Choroid plexus epithelial cell (primary cell): ENCODE measurements at regions not wholly inside any gene's neighbourhood (a gene's known extent, or its start where the extent isn't known, plus 50 kb on each side); places are given as distances from the start of the nearest gene placed in this dataset.
"Not testable (repeated sequence)": the region's sequence is repeated elsewhere in the genome, so short reads cannot be mapped to it uniquely, and the experiment has no call there.

Experiments used
- DNase-seq: peaks from one replicate; pipeline ENCODE4 v3.0.0-alpha.2; 2010; ENCODE audit warnings: low read depth
- H3K4me3 ChIP-seq: 2 replicates; pipeline ENCODE4 v1.5.1; 2011; ENCODE audit warnings: low read depth, mild to moderate bottlenecking, control low read depth, low read length, moderate library complexity
- CTCF ChIP-seq: conservative IDR thresholded peaks from 2 replicates; pipeline ENCODE4 v1.5.1; 2011; ENCODE audit warnings: low read depth, mild to moderate bottlenecking, control low read depth, inconsistent platforms, low read length, moderate library complexity

- TF ChIP-seq CTCF: no peak
- DNase-seq: no peak
- H3K4me3 ChIP-seq: no peak overlapping the region
Observed at GRCh38 chr15:38115121-38115520, 137.5 kb upstream of the SPRED1 start.

GRCh38 chr15:38117781-38118180 lies 134.9 kb upstream of the SPRED1 start:
- DNase-seq: no peak
- TF ChIP-seq CTCF: no peak
- H3K4me3 ChIP-seq: no peak overlapping the region

GRCh38 chr15:38119865-38120264 lies 132.8 kb upstream of the SPRED1 start:
- H3K4me3 ChIP-seq: not testable (repeated sequence)
- DNase-seq: peak; percentile 36

- no peak for DNase-seq
- no peak overlapping the region for H3K4me3 ChIP-seq
- no peak for TF ChIP-seq CTCF
Observed at GRCh38 chr15:38127306-38127771, 125.3 kb upstream of the SPRED1 start.

- no peak for TF ChIP-seq CTCF
- DNase-seq: peak; percentile 52
- no peak overlapping the region for H3K4me3 ChIP-seq
Observed at GRCh38 chr15:38128341-38128781, 124.3 kb upstream of the SPRED1 start.

- no peak for DNase-seq
- no peak overlapping the region for H3K4me3 ChIP-seq
- TF ChIP-seq CTCF: no peak
Observed at GRCh38 chr15:38128921-38129320, 123.7 kb upstream of the SPRED1 start.

- DNase-seq: peak; percentile 98
- H3K4me3 ChIP-seq: peak overlapping the region; percentile 9
- TF ChIP-seq CTCF: no peak
Observed at GRCh38 chr15:38129531-38130204, 123.0 kb upstream of the SPRED1 start.
